KMS-11 (cell line): ENCODE measurements at regions not wholly inside any gene's neighbourhood (a gene's known extent, or its start where the extent isn't known, plus 50 kb on each side); places are given as distances from the start of the nearest gene placed in this dataset.

Experiments
- H2AFZ ChIP-seq: fragments of 200-600 bp; sonication (generic); 2 replicates; pipeline ENCODE4 v1.6.1; 2016; ENCODE audit warnings: antibody characterized with exemption, mixed run types, low read depth
- H3K27ac ChIP-seq: fragments of 200-600 bp; sonication (generic); 2 replicates; pipeline ENCODE4 v1.6.1; 2016; ENCODE audit warnings: mild to moderate bottlenecking, mixed run types
- H3K27me3 ChIP-seq: fragments of 200-600 bp; sonication (generic); 2 replicates; pipeline ENCODE4 v1.6.1; 2017; ENCODE audit warnings: mild to moderate bottlenecking, low read depth, mixed run types, moderate library complexity; ENCODE audit not compliant: insufficient read depth
- H3K36me3 ChIP-seq: fragments of 200-600 bp; sonication (generic); 2 replicates; pipeline ENCODE4 v1.6.1; 2017; ENCODE audit warnings: mild to moderate bottlenecking, mixed run types; ENCODE audit not compliant: insufficient read depth
- H3K4me1 ChIP-seq: fragments of 200-600 bp; sonication (generic); 2 replicates; pipeline ENCODE4 v1.6.1; 2016; ENCODE audit warnings: mild to moderate bottlenecking, low read depth, mixed run types; ENCODE audit not compliant: poor library complexity, severe bottlenecking
- H3K4me2 ChIP-seq: fragments of 200-600 bp; sonication (generic); 2 replicates; pipeline ENCODE4 v1.7.0; 2016; ENCODE audit warnings: mild to moderate bottlenecking, mixed run types
- H3K4me3 ChIP-seq: fragments of 200-600 bp; sonication (generic); IDR thresholded peaks from 2 replicates; pipeline ENCODE4 v1.6.1; 2017; ENCODE audit warnings: low read depth, low read length, mixed read lengths; ENCODE audit not compliant: insufficient read depth
- H3K79me2 ChIP-seq: fragments of 200-600 bp; sonication (generic); 2 replicates; pipeline ENCODE4 v1.6.1; 2016; ENCODE audit warnings: low read depth, mixed run types; ENCODE audit not compliant: insufficient read depth
- H3K9ac ChIP-seq: fragments of 200-600 bp; sonication (generic); 2 replicates; pipeline ENCODE4 v1.6.1; 2016; ENCODE audit warnings: mild to moderate bottlenecking, mixed run types
- H4K20me1 ChIP-seq: fragments of 200-600 bp; sonication (generic); 2 replicates; pipeline ENCODE4 v1.6.1; 2016; ENCODE audit warnings: mild to moderate bottlenecking, mixed run types; ENCODE audit not compliant: insufficient read depth
- TF ChIP-seq, protein P1 (sequence below): fragments of 200-600 bp; sonication (generic); conservative IDR thresholded peaks from 2 replicates; pipeline ENCODE4 v1.6.1; 2017; ENCODE audit warnings: low read depth, mild to moderate bottlenecking, antibody characterized with exemption, low read length, moderate library complexity, mixed read lengths

DNA sequence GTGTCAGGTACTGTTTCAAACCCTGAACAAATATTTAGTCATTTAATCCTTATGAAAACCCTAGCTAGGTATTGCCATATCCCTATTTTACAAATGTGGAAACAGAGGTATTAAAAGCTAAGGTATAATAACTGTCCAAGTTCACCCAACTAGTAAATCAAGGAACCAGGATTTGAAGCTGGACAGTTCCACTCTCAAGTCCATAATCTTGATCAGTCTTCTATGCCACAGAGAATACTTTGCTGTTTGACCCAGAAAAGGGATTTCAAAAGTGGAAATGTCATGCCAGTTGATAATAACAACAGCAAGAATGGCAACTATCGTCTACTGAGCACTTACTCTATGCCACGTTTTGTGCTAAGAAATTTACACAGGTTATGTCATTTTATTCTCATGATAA is 90.4 kb upstream of the KIT start:
- Histone ChIP-seq H3K4me3 (no peak overlapping the region), H2AFZ (no peak overlapping the region), H3K4me2 (peak overlapping the region; percentile 58; the same call in 1 of the 2 replicates), H3K79me2 (no peaks in the 10 kb centered on the region), H3K4me1 (peaks cover 37% of the 10 kb centered on the region), H4K20me1 (no peaks in the 10 kb centered on the region; the same call in 1 of the 2 replicates), H3K9ac (no peak overlapping the region), H3K27ac (no peak overlapping the region), H3K27me3 (peaks cover 22% of the 10 kb centered on the region; the same call in 1 of the 2 replicates), H3K36me3 (no peaks in the 10 kb centered on the region)
- TF ChIP-seq, protein P1, sequence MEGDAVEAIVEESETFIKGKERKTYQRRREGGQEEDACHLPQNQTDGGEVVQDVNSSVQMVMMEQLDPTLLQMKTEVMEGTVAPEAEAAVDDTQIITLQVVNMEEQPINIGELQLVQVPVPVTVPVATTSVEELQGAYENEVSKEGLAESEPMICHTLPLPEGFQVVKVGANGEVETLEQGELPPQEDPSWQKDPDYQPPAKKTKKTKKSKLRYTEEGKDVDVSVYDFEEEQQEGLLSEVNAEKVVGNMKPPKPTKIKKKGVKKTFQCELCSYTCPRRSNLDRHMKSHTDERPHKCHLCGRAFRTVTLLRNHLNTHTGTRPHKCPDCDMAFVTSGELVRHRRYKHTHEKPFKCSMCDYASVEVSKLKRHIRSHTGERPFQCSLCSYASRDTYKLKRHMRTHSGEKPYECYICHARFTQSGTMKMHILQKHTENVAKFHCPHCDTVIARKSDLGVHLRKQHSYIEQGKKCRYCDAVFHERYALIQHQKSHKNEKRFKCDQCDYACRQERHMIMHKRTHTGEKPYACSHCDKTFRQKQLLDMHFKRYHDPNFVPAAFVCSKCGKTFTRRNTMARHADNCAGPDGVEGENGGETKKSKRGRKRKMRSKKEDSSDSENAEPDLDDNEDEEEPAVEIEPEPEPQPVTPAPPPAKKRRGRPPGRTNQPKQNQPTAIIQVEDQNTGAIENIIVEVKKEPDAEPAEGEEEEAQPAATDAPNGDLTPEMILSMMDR: no peak

DNA sequence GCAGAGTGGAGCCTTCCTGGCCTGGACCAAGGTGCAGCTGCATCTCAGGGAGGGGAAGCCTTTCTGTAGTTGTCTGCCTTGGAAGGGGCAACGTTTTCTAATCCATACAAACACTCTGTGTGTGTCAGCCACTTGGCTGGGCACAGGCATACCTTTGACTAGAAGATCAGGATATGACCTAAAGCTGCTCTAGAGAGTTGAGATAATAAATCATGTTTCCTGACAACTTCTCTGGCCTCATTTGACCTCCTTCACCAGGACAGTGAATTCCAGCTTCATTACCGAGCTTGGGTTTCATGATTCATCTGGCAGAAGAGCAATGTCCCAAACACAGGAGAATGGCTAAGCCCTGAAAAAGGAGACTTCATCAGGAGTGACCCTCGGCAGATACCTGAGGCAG is 89.6 kb upstream of the KIT start:
- peaks cover 22% of the 10 kb centered on the region; the same call in 1 of the 2 replicates for H3K27me3 ChIP-seq
- TF ChIP-seq, protein P1: no peak

DNA sequence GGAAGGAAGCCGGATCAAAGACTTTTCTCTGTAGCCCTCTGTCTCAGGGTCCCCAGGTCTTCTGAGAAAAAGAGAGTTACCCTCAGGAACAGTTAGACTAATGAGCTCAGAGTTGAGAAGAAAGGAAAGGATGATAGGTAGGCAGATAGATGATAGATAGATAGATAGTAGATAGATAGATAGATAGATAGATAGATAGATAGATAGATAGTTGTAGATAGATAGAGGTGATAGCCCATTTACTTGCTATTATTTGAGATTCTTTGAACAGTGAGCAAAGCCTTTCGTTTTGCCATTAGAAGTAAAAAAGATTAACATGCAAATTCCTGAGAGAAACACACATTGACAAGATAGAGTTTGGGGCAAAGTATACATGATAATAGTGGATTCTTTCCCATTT is 86.9 kb upstream of the KIT start:
- no peak overlapping the region for H3K4me3 ChIP-seq
- no peak overlapping the region for H3K27ac ChIP-seq
- H2AFZ ChIP-seq: no peak overlapping the region
- no peaks in the 10 kb centered on the region for H3K36me3 ChIP-seq
- TF ChIP-seq, protein P1: no peak
- H3K4me2 ChIP-seq: no peak overlapping the region
- H3K27me3 ChIP-seq: peaks cover 17% of the 10 kb centered on the region; the same call in 1 of the 2 replicates
- H3K9ac ChIP-seq: no peak overlapping the region
- peaks cover 19% of the 10 kb centered on the region for H3K4me1 ChIP-seq
- H3K79me2 ChIP-seq: no peaks in the 10 kb centered on the region
- no peaks in the 10 kb centered on the region for H4K20me1 ChIP-seq

More for the DNA sequence above, 89.6 kb upstream of the KIT start:
- Histone ChIP-seq H3K27ac (no peak overlapping the region), H4K20me1 (no peaks in the 10 kb centered on the region; the same call in 1 of the 2 replicates), H2AFZ (no peak overlapping the region), H3K9ac (no peak overlapping the region), H3K79me2 (no peaks in the 10 kb centered on the region), H3K4me2 (no peak overlapping the region), H3K4me3 (no peak overlapping the region), H3K4me1 (peaks cover 37% of the 10 kb centered on the region), H3K36me3 (no peaks in the 10 kb centered on the region)

DNA sequence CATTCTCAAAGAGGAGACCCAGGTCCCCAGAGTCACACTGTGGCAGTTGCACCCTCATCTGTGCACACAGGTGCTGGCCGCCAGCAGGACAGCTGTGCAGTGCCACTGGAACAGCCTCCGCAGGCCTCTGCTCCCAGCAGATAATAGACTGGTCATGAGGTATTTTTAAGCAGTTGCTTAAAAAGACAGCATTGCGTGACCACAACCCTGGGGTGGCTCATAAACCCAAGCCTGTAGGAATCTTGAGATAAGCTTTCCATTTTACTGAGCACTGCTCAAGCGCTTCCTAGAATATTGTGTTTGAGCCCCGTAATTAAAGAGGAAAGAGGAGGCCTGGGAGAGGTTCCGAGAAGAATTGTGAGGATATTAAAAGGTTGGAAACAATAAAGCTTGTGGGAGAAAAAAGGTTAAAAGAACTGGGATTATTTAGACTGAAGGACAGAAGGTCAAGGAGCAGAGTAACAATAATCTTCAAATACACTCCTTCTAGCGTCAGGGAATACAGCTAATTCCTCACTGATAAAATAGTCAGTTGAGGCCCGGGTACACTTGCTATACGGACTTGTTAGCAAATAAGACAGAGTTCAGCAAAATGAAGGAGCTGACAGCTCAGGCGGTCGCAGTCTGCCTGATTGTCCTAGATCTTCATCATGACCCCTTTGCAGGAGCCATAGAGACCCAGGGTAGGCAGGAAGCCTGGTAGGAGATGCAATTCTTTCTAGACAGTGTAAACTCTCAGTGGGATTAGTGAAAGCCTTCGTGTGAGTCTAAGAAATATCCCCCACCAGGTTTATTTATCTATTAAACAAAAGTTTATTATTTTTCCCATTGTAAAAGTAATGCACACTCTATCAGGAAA is 86.2 kb upstream of the KIT start:
- H4K20me1 ChIP-seq: no peaks in the 10 kb centered on the region
- peaks cover 17% of the 10 kb centered on the region; the same call in 1 of the 2 replicates for H3K27me3 ChIP-seq
- H3K27ac ChIP-seq: no peak overlapping the region
- H3K79me2 ChIP-seq: no peaks in the 10 kb centered on the region
- TF ChIP-seq, protein P1: no peak
- H3K4me1 ChIP-seq: peaks cover 12% of the 10 kb centered on the region
- H3K4me2 ChIP-seq: no peak overlapping the region
- no peak overlapping the region for H2AFZ ChIP-seq
- no peaks in the 10 kb centered on the region for H3K36me3 ChIP-seq
- H3K4me3 ChIP-seq: no peak overlapping the region
- H3K9ac ChIP-seq: no peak overlapping the region
